H1 (cell line): ENCODE measurements at regions not wholly inside any gene's neighbourhood (a gene's known extent, or its start where the extent isn't known, plus 50 kb on each side); places are given as distances from the start of the nearest gene placed in this dataset.

Experiments used
- CTCF ChIA-PET: fragments of 300-600 bp; sonication (Branson Sonifier 250); formaldehyde crosslinking; loops from one replicate; lab custom pipeline; 2021; ENCODE audit not compliant: partially characterized antibody; lab: Charles Lee
- POLR2A ChIA-PET: fragments of 300-600 bp; sonication (Branson Sonifier 250); formaldehyde crosslinking; loops from one replicate; lab custom pipeline; 2021; ENCODE audit warnings: inconsistent platforms; ENCODE audit not compliant: partially characterized antibody; lab: Charles Lee
- DNase-seq, 2 experiments: peaks; one replicate each; pipeline versions ENCODE4 v3.0.0 to v3.0.0-alpha.2; 2010 to 2022; ENCODE audit warnings: low spot score in 2 of 2, low read depth in 1 of 2, mixed read lengths in 1 of 2
- FAIRE-seq: peaks from 2 replicates; lab custom pipeline; 2011; peaks lifted over from hg19 to GRCh38; lab: Jason Lieb, UNC
- H2AFZ ChIP-seq: 2 replicates; pipeline ENCODE4 v1.8.1; 2012; ENCODE audit warnings: low read length, inconsistent platforms
- H2AK5ac ChIP-seq: 2 replicates; pipeline ENCODE4 v1.6.1; 2013; ENCODE audit warnings: low read depth, low read length
- H2BK120ac ChIP-seq: replicated peaks from 2 replicates; pipeline ENCODE3; 2013; ENCODE audit warnings: low read depth, low read length, inconsistent platforms
- H2BK12ac ChIP-seq: 2 replicates; pipeline ENCODE4 v1.6.1; 2013; ENCODE audit warnings: low read depth, low read length
- H2BK15ac ChIP-seq: 2 replicates; pipeline ENCODE4 v1.6.1; 2013; ENCODE audit warnings: low read length
- H2BK20ac ChIP-seq: 2 replicates; pipeline ENCODE4 v1.6.1; 2013; ENCODE audit warnings: low read length
- H2BK5ac ChIP-seq: 2 replicates; pipeline ENCODE4 v1.6.1; 2013; ENCODE audit warnings: low read depth, low read length
- H3K14ac ChIP-seq: 2 replicates; pipeline ENCODE4 v1.6.1; 2013; ENCODE audit warnings: inconsistent platforms; ENCODE audit not compliant: insufficient read length
- H3K18ac ChIP-seq: 2 replicates; pipeline ENCODE4 v1.6.1; 2013; ENCODE audit warnings: low read length; ENCODE audit errors: extremely low read depth
- H3K23ac ChIP-seq: 2 replicates; pipeline ENCODE4 v1.6.1; 2013; ENCODE audit warnings: inconsistent platforms; ENCODE audit not compliant: insufficient read length
- H3K23me2 ChIP-seq: 2 replicates; pipeline ENCODE4 v1.6.1; 2013; ENCODE audit warnings: low read depth, low read length
- H3K27ac ChIP-seq: 2 replicates; pipeline ENCODE4 v1.6.1; 2011; ENCODE audit warnings: low read depth, low read length, inconsistent platforms
- H3K27me3 ChIP-seq, 4 experiments: replicated peaks in 1 of 4; 1 replicate in 1 of 4; 2 replicates in 3 of 4; pipeline versions ENCODE4 v1.6.1 to v1.8.1; 2011 to 2013; ENCODE audit warnings: low read length in 3 of 4, mild to moderate bottlenecking in 3 of 4, inconsistent platforms in 2 of 4, mixed read lengths in 2 of 4, moderate library complexity in 1 of 4; ENCODE audit not compliant: control insufficient read depth in 3 of 4, insufficient read depth in 3 of 4; ENCODE audit errors: extremely low read depth in 1 of 4
- H3K36me3 ChIP-seq, 4 experiments: 2 replicates each; pipeline versions ENCODE4 v1.6.1 to v1.8.1; 2011 to 2013; ENCODE audit warnings: mild to moderate bottlenecking in 4 of 4, low read length in 3 of 4, moderate library complexity in 2 of 4, control low read depth in 1 of 4, inconsistent platforms in 1 of 4; ENCODE audit not compliant: insufficient read depth in 4 of 4, control insufficient read depth in 2 of 4
- H3K4ac ChIP-seq: replicated peaks from 2 replicates; pipeline ENCODE3; 2013; ENCODE audit warnings: low read length, low read depth, mixed read lengths, inconsistent platforms; ENCODE audit not compliant: insufficient read length
- H3K4me1 ChIP-seq, 4 experiments: replicated peaks in 1 of 4; 1 replicate in 1 of 4; 2 replicates in 3 of 4; pipeline versions ENCODE4 v1.6.1 to v1.8.1; 2011 to 2013; ENCODE audit warnings: low read length in 3 of 4, inconsistent platforms in 2 of 4, mixed read lengths in 1 of 4; ENCODE audit not compliant: insufficient read depth in 4 of 4, control insufficient read depth in 3 of 4
- H3K4me2 ChIP-seq, 2 experiments: 2 replicates each; pipeline versions ENCODE4 v1.6.1 to v1.8.1; 2011 to 2013; ENCODE audit warnings: low read depth in 2 of 2, low read length in 2 of 2, control low read depth in 1 of 2, inconsistent platforms in 1 of 2, mild to moderate bottlenecking in 1 of 2; ENCODE audit not compliant: insufficient read depth in 1 of 2
- H3K4me3 ChIP-seq, 4 experiments: fragments of 200-600, 300-600 bp in 1 of 4; sonication (generic), shearing (Covaris generic), sonication (Bioruptor Twin) in 1 of 4; 2 replicates each; pipeline versions ENCODE4 v1.5.1 to v1.8.1; 2011 to 2016; ENCODE audit warnings: low read length in 4 of 4, low read depth in 3 of 4, control low read depth in 2 of 4, inconsistent platforms in 2 of 4, mild to moderate bottlenecking in 2 of 4, mixed read lengths in 1 of 4, moderate library complexity in 1 of 4; ENCODE audit not compliant: insufficient read depth in 2 of 4; ENCODE audit errors: extremely low read depth in 1 of 4
- H3K56ac ChIP-seq: replicated peaks from 2 replicates; pipeline ENCODE3; 2013; ENCODE audit warnings: low read depth, mild to moderate bottlenecking, mixed read lengths, low read length, inconsistent platforms; ENCODE audit not compliant: insufficient read length
- H3K79me1 ChIP-seq: 2 replicates; pipeline ENCODE4 v1.6.1; 2013; ENCODE audit warnings: low read depth, low read length, control low read depth
- H3K79me2 ChIP-seq, 2 experiments: 2 replicates each; pipeline versions ENCODE4 v1.6.1 to v1.8.1; 2012 to 2013; ENCODE audit warnings: low read length in 2 of 2, mild to moderate bottlenecking in 2 of 2, inconsistent platforms in 1 of 2; ENCODE audit not compliant: insufficient read depth in 2 of 2, control insufficient read depth in 1 of 2
- H3K9ac ChIP-seq, 4 experiments: replicated peaks in 1 of 4; 1 replicate in 1 of 4; 2 replicates in 3 of 4; pipeline versions ENCODE4 v1.6.1 to v1.8.1; 2011 to 2013; ENCODE audit warnings: low read depth in 3 of 4, low read length in 3 of 4, control low read depth in 2 of 4, mild to moderate bottlenecking in 2 of 4, moderate library complexity in 2 of 4, inconsistent platforms in 1 of 4; ENCODE audit errors: extremely low read depth in 1 of 4
- H3K9me3 ChIP-seq, 2 experiments: 2 replicates each; pipeline versions ENCODE4 v1.6.1 to v1.8.1; 2012 to 2013; ENCODE audit warnings: mild to moderate bottlenecking in 2 of 2, moderate library complexity in 2 of 2, control low read depth in 1 of 2, inconsistent platforms in 1 of 2, low read depth in 1 of 2, low read length in 1 of 2, mixed read lengths in 1 of 2; ENCODE audit not compliant: insufficient read depth in 2 of 2
- H4K20me1 ChIP-seq, 2 experiments: replicated peaks in 1 of 2; 2 replicates each; pipeline versions ENCODE3 to v1.8.1; 2011 to 2013; ENCODE audit warnings: inconsistent platforms in 2 of 2, low read length in 2 of 2, mild to moderate bottlenecking in 1 of 2; ENCODE audit not compliant: insufficient read depth in 2 of 2, control insufficient read depth in 1 of 2
- H4K5ac ChIP-seq: 2 replicates; pipeline ENCODE4 v1.6.1; 2013; ENCODE audit warnings: low read length, low read depth, mixed read lengths, inconsistent platforms; ENCODE audit not compliant: insufficient read length
- H4K8ac ChIP-seq: 2 replicates; pipeline ENCODE4 v1.8.0; 2013; ENCODE audit warnings: mild to moderate bottlenecking, moderate library complexity, low read length, inconsistent platforms; ENCODE audit not compliant: insufficient read depth; ENCODE audit errors: extremely low read depth
- H4K91ac ChIP-seq: replicated peaks from 2 replicates; pipeline ENCODE3; 2013; ENCODE audit warnings: low read length, mixed read lengths, inconsistent platforms; ENCODE audit not compliant: insufficient read length
- CBX8 ChIP-seq: fragments of 300-800, 300-1000 bp; sonication (generic); IDR thresholded peaks from 2 replicates; pipeline ENCODE4 v1.7.1; 2016; ENCODE audit warnings: low read depth, low read length, borderline replicate concordance
- RAD21 ChIP-seq, 2 experiments: IDR thresholded peaks in 1 of 2; conservative IDR thresholded peaks in 1 of 2; 2 replicates each; pipeline ENCODE4 v1.6.1; 2011; ENCODE audit warnings: low read depth in 2 of 2, low read length in 2 of 2, improper control_type of control experiment in 1 of 2, inconsistent platforms in 1 of 2, mild to moderate bottlenecking in 1 of 2, moderate library complexity in 1 of 2
- TAF1 ChIP-seq: IDR thresholded peaks from 2 replicates; pipeline ENCODE4 v1.6.1; 2011; ENCODE audit warnings: mild to moderate bottlenecking, low read depth, low read length
- YY1 ChIP-seq: IDR thresholded peaks from 2 replicates; pipeline ENCODE4 v1.6.1; 2011; ENCODE audit warnings: low read depth, mild to moderate bottlenecking, low read length
- WGBS, 2 experiments: shearing (Covaris generic) in 1 of 2; methylation state at CpG; one replicate each; pipeline versions ENCODE4 v1.1.6 to v1.1.7; 2013 to 2015; ENCODE audit warnings: low lambda C conversion rate in 2 of 2, mixed read lengths in 2 of 2, inconsistent platforms in 1 of 2, low coverage in 1 of 2, missing lambda C conversion rate in 1 of 2; ENCODE audit not compliant: insufficient replicate concordance in 2 of 2, insufficient coverage in 1 of 2, insufficient read length in 1 of 2; ENCODE audit errors: extremely low coverage in 1 of 2, missing lambda C conversion rate in 1 of 2; 5-methylcytosine and 5-hydroxymethylcytosine counted together

DNA sequence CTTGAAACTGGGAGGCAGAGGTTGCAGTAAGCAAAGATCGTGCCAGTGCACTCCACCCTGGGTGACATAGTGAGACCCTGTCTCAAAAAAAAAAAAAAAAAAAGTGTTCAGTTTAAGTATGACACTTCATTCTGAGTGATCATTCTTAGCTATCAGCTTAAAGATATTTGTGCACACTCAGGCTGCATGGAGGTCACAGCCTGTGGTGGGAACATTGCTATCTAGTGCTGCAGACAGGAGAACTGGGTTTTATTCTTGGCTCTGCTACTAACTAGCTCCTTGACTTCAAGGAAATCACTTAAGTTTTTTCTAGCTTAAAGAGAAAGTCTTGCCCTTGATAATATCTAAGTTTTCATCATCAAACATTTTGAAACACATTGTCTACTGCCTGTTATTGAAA is 391.3 kb upstream of the CDH7 start:
- Histone ChIP-seq H4K8ac (no peak overlapping the region), H4K5ac (no peak overlapping the region), H3K79me1 (no peaks in the 10 kb centered on the region), H2BK20ac (no peak overlapping the region), H2AK5ac (no peak overlapping the region), H3K9ac (no peak overlapping the region), H2BK5ac (no peak overlapping the region), H3K4ac (no peak overlapping the region), H2BK12ac (no peak overlapping the region), H2BK15ac (no peak overlapping the region), H3K23ac (no peak overlapping the region), H4K91ac (no peak overlapping the region), H3K56ac (no peak overlapping the region), H3K79me2 (no peaks in the 10 kb centered on the region), H3K36me3 (no peaks in the 10 kb centered on the region), H2BK120ac (no peak overlapping the region), H3K23me2 (peaks cover 2% of the 10 kb centered on the region; the same call in 1 of the 2 replicates), H3K4me3 (no peak overlapping the region), H4K20me1 (no peaks in the 10 kb centered on the region), H3K4me2 (no peak overlapping the region), H2AFZ (no peak overlapping the region), H3K14ac (no peak overlapping the region), H3K9me3 (no peaks in the 10 kb centered on the region), H3K18ac (no peak overlapping the region), H3K27me3 (no peaks in the 10 kb centered on the region), H3K4me1 (peaks cover 0 to 5% (median under 1%) of the 10 kb centered on the region in 4 experiments; a peak in 2 of 7 replicates), H3K27ac (no peak overlapping the region)
- FAIRE-seq (no peak), DNase-seq (no peak)
- POLR2A ChIA-PET: no interaction called here
- 100% methylated on average over 1 of the region's 1 CpG; no CpG with 5 or more reads in 1 of the 2 experiments for WGBS, 2 experiments
- no peak for TF ChIP-seq TAF1
- TF ChIP-seq RAD21 (IDR thresholded peaks at IDR 0.05 in 1 of 2, conservative IDR thresholded peaks at IDR 0.05 in 1 of 2; ENCODE audit: low read depth in 2 of 2, low read length in 2 of 2): no peak
- TF ChIP-seq YY1: no peak
- no peak for TF ChIP-seq CBX8
- CTCF ChIA-PET: interaction anchor here (0.7 kb wide), 1 partner anchor 132 kb away, joined by 4 read pairs; no protein-coding TSS in a partner anchor
